Right renal pelvis (tissue), 4 donors: ENCODE measurements at regions not wholly inside any gene's neighbourhood (a gene's known extent, or its start where the extent isn't known, plus 50 kb on each side); places are given as distances from the start of the nearest gene placed in this dataset.
"Not testable (repeated sequence)": the region's sequence is repeated elsewhere in the genome, so short reads cannot be mapped to it uniquely, and the experiment has no call there.

Source experiments
- DNase-seq, 4 donors: peaks; one replicate each; pipeline ENCODE4 v3.0.0-alpha.2; 2013; ENCODE audit warnings: low read depth in 4 of 4, low spot score in 3 of 4, missing footprints in 1 of 4

DNA sequence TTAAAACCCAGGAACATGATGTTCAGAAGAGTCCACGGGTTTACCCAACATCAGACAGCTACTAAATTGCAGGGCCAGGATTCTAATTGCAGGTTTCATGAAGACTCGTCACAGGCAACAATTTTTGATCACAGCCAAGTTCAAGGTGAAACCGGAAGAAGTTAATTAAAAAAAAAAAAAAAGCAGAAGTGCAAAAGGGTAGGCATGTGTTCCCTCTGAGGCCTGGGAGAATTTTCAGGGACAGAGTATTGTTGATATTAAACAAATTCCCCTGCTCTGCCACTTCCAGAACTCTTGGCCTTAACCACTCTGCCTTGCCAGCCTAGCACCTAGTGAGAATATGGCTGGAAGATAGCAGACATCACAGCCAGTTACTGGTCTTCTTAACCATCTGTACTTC, 99.4 kb upstream of the TRIB2 start:
- DNase-seq, result no peak

DNA sequence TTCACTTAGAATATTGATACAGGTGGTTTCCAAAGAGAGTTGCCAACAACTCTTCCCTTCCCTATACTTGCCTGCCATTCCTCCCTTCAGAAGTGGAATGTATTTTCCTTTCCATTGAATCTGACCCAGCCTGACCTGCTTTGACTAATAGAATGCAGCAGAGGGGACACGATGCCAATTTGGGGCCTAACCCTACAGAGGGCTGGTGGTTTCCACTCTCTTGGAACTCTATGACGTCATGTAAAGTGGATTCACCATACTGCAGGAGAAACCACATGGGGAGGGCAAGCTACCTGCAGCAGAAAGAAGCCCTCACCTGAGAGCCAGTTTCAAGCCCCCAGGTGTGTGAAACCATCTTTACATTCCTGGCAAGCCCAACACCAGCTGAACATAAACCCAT, 98.9 kb upstream of the TRIB2 start:
- DNase-seq, result no peak

DNA sequence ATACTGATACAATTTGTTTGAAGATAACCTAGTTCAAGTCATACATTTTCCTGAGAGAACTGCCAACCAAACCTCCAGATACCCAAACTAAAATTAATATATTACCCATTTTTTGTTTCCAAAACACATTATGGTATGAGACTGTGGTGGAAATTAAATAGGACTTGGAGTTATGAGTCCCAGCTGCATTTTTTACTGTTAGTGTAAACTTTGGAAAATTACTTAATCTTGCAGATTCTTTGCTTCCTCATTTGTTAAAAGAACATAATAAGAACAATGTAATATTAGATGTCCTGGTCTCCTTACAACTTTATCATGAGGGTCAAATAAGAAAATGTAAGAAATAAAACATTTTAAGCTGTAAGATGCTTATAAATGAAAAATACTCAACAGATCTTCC, 98.2 kb upstream of the TRIB2 start:
- DNase-seq, result no peak

DNA sequence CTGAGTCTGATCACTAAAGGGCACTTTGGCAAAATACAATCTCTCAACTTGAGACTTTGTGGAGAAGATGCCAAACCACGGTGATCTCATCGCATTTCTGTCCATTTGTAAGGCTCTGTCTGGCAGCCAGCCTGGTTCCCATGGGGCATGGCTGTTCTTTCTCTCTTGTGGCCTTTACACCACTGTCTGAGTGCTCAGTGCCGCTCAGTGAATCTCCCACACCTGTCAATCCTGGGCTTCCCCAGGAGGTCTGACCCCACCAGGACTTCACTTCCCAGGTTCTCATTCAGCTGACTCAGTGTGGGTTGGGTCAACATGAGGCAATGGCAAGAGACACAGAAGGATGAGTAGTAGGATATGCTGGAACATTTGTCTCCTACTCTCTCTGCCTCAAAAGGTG, 96.8 kb upstream of the TRIB2 start:
- no peak for DNase-seq

DNA sequence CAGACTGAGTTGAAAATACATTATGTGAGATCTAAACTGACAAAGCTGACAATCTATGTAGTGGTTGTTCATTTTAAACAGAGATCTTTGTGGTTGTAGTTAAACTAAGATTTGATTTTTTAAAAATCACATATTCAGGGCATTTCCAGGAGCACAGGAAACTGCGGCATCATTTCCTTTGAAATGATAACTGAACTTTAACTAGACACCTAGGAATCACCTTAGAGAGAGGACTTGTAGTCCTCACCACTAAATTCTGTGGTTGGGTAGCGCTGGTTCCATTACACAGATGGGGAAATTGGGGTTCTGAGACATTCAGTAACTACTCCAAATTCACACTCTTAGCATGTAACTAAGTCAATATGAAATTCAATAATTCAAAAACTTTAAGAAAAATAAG, 96.0 kb upstream of the TRIB2 start:
- no peak for DNase-seq

DNA sequence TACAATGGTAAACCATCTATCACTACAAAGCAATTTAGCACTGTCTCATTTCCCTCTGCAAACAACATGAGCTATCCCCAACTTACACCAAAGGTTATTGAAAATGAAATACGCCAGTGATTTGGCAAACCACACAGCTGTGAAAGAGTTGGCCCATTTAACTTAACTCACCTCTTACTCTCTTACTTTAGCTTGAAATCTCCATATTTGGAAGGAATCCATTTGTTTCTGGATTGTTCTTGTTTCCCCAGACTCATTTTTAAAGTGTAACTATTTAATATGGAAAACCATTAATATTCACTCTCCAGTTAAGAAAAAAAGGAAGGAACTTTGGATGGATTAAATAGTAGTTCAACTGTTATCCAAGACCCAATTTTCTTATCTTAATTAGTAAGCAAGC, 93.7 kb upstream of the TRIB2 start:
- no peak for DNase-seq

DNA sequence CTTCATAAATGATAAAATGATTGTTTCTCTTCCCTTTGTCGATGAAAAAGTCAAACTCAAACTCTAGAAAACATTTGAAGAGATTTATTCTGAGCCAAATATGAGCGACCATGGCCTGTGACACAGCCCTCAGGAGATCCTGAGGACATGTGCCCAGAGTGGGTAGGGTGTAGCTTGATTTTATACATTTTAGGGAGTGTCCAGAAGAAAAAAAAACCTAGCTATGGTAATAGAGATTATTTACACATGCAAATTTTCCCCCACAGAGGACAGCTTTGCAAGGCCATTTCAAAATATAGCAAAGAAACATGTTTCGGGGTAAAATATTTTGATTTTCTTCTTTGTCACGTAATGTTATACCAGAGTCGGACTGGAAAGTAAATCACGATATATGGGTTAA, 92.4 kb upstream of the TRIB2 start:
- no peak for DNase-seq

DNA sequence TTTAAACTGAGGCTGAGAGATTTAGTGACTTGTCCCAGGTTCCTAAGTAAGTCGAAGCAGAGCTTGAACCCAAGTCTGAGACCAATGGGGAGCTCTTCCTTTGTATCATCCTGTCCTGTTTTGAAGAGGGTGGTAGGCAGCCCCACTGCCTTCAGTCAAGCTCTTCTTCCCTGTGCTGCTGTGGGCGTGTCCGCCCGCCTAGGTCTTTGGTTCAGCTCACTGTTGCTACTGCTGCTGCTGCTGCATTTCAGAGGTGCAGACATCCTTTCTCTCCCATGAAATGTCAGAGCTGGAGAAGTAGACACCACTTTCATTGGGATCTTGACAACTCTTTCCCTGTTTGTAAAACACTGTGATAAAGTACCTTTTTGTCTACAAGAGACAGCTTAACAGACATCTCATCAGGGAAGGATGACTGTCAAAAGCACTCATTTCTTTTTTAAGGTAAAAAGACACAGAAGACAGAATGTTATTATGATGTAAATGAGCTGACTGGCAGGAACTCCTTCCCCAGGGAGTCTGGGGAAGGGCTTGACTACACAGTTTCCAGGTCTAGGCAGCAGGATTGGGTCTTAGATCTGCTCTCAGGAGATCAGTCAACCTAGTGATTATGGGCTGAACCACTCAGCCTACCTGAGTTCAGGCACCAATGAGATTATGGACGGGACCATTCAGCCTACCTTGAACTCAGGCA, 91.7 kb upstream of the TRIB2 start:
- no peak for DNase-seq

DNA sequence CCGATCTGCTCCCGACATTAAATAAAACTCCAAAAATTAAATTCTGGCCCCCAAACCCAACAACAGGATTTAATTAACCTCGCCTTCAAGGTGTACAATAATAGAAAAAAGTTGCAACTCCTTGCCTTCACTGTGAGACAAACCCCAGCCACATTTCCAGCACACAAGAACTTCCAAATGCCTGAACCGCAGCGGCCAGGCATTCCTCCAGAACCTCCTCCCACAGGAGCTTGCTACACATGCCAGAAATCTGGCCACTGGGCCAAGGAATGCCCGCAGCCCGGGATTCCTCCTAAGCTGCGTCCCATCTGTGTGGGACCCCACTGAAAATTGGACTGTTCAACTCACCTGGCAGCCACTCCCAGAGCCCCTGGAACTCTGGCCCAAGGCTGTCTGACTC, 88.2 kb upstream of the TRIB2 start:
- DNase-seq, result not testable (repeated sequence)

DNA sequence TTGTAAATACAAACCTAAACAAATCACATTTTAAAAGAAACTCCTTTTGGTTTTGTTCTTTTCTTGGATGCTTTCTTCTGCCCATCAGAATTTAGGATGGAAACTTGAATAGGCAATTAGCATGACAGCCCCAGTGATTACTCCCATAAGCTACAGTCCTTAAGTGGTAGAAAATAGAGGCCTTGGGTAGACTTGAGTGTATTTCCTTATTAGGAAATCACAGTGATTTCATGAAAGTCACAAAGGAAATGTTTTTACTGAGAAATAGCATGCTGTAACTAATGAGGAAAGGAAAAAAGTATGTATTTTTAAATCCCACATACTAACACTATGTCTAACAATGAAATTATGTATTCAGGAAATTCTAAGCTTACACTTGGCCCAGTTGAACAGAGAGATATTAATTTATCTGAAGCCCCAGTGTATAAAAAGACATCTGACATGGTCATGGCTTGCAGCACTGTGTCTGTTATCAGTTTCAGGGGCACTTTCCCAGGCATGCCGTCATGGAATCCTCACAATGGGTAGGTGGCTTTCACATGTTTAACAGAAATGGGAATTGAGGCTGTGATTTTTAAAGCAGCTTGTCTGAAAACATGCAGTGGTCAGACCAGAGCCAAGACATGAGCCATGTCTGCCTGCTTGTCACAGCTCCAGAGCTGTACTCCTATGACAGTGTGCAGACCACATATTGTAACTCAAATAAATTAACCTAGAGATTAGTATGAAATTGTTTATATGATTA, 79.7 kb upstream of the TRIB2 start:
- no peak for DNase-seq

DNA sequence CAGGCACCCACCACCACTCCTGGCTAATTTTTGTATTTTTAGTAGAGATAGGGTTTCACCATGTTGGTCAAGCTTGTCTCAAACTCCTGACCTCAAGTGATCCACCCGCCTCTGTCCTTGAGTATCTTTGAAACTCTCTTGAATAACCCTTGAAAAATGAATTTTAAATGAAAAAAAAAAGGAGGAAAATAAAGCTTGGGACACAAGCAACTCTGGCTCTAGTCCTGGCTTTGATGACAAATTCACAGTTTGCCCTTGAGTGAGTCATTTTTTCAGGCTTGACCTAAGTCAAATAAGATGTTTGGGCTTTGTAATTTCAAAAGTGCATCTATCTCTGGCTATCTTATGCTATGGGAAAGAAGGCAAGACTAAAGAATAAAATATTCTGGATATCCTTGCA, 79.0 kb upstream of the TRIB2 start:
- DNase-seq, result no peak

DNA sequence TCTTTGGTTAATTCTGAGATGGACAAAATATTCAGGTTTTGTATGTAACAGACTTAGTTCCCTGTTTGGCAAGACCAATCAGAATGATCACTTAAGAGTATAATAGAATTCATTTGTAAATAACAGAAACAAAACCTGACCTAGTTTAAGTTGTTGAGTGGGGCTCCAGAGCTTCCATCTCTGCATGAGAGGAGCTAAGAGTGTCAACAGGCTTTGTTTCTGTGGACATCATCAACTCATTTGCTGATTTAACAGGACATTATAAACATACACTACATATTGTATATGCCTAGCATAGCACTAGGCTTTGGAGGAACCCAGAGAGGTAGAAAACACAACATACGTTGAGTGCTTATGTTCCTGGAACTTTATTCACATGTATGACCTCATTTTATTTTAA, 75.3 kb upstream of the TRIB2 start:
- DNase-seq, result no peak

DNA sequence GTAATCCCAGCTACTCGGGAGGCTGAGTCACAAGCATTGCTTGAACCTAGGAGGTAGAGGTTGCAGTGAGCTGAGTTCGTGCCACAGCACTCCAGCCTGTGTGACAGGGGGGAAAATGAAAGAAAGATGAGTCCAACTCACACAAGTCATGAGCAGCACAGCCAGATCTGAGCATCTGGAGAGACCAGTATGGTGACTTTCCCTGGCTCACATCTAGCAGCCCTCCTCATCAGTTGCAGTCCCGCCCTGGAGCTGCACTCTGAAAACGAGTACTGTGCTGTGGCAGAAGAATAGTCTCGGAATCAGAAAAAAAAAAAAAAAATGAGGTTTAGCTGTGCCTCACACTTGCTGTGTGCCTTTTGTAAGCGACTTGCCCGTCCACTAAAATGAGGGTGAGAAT, 74.4 kb upstream of the TRIB2 start:
- no peak for DNase-seq

DNA sequence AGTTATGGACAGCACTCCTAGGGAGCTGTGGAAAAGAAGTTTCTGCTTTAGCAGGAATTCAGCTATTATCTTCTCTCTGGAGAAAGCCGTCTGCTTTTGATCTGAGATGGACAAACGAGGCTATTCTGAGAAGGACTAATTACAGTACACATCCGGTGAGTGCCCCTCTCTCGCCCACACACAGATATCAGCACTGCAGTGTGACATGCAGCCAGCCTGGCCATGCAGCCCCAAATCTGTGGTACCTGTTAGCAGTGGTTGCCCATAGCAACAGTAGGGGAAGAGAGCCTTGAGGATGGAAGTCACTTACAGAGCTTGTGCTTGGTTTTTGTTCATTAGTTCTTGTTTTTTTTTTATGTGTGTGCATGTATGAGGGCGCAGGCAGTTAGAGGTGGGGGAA, 73.9 kb upstream of the TRIB2 start:
- DNase-seq, result no peak

DNA sequence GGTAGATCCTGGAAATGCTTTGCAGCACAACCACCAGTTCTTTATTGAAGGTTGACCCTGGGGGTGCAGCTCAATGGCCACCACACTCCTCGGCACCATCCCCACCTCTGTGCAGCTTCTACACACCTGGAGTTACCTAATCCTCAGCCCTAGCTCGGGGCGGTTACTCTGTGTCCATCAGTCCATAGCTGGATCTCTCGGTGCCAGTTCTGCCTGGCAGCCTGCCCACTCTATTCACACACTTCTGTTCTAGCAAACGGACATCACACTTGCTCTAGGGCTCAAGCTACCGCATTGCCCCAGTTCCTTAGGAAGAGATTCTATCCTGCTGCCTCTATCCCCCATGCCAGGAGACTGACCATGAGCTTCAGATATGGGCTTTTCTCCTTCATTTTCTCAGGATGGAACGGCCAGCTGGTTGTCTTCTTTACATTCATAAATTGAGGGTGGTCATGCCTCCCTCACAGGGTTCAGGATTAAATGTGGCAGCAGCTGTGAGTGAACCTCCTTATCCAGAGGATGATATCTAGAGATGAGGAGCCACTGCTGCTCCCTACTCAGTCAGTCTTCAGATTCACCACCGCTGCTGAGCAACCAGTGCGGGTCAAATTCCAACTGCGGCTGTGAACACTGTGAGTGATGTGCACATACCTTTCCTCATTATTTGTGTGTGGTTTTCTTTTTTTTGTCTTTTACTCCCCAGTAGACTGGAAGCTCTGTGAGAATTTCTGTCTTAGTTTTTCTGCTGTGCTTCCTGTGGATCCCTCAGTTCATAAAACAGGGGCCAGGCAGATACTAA, 66.9 kb upstream of the TRIB2 start:
- DNase-seq, result no peak

DNA sequence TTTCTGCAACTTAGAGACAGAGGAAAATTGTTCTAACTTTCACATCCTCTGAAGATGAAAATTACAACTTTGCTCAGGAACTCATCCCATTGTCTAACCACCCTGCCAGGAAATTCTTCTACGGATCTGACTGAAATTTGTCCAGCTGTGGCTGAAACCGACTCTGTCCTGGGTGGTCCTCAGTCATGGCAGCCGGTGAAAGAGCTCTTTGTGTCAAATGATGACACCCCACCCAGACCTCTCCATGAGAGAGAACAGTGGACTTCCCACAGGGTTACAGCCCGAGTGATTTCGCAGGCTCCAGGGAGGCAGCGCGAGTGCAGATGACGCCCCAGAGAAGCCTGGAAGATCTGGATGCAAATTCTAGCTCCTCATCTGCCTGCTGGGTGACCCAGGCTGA, 65.1 kb upstream of the TRIB2 start:
- DNase-seq, result no peak

DNA sequence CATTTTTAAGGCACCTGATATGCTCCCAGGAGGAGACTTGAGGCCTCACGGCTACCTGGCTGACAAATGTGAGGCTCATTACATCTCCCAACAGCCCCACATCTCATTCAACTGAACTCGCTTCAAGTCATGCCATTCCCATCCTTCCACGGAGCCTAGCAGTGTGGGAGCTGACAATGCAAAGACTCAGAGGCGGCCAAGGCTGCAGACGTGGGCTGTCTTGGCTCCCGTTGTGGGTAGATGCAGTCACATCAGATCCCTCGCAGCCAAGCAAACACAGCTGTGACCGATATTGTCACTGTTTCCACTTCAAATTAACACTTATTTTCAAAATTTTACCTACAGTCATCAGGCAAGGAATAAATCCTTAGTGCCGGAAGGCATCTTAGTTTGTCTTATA, 64.0 kb upstream of the TRIB2 start:
- DNase-seq, result no peak

DNA sequence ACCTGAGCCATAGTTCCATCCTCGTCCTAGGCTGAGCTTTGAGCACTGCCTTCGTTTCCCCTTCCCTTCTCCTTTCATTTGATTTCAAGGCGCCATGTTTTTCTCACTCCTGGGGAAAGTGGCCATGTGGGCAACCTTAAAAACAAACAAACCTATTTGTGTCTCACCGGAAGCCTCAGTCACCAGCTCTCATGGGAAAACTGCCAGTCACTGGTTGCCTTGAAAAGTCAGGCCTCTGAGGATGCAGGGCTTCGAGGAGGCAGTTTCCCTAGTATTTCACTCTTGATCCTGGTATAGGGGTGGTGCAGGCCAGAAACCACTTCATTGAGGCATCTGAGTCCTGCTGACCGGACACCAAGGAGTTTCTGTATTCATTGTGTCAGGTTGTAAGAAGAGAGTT, 59.2 kb upstream of the TRIB2 start:
- no peak for DNase-seq

DNA sequence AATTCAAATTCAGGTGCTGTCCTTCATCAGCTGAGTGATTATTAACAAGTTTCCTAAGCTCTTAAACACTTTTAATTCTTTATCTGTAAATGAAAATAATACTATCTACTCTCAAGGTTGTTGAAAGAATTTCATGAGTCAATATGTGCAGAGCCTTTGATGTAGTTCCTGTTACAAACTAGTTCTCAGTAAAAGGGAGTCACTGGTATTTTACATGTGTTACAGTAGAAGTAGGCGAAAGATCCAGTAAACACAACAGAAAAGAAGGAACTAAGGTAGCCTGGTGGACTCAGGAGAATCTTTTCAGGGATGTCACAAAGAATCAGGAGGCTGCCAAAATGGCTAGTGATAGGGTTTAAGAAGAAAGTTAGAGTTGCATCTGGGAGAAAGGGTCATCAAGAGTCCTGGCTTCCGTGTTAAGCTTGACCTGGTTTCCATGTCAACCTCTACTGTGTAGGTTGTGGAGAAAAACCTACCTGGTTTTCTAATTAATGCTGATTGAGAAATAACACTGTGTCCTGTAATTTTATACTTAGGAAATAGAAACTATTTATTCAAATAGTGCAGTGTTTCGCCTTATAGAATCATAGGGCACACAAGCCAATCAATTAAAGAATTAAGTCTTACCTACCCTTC, 58.3 kb upstream of the TRIB2 start:
- DNase-seq, result no peak

DNA sequence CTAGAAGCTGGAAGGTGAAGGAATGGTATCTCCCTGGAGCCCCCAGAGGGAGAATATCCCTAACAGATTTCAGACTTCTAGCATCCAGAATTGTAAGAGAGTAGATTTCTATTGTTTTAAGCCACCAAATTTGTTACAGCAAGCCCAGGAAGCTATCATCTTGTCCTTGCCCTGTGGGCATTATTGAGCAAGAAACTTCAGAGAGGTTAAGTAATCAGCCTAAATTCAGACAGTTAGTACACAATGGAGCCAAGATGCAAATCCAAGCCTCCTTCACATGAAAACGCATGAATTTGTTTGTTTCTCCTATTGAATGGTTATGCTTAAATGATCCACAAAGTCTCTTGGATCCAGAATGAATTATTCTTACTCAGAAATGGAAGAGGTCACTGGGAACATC, 55.2 kb upstream of the TRIB2 start:
- no peak for DNase-seq

DNA sequence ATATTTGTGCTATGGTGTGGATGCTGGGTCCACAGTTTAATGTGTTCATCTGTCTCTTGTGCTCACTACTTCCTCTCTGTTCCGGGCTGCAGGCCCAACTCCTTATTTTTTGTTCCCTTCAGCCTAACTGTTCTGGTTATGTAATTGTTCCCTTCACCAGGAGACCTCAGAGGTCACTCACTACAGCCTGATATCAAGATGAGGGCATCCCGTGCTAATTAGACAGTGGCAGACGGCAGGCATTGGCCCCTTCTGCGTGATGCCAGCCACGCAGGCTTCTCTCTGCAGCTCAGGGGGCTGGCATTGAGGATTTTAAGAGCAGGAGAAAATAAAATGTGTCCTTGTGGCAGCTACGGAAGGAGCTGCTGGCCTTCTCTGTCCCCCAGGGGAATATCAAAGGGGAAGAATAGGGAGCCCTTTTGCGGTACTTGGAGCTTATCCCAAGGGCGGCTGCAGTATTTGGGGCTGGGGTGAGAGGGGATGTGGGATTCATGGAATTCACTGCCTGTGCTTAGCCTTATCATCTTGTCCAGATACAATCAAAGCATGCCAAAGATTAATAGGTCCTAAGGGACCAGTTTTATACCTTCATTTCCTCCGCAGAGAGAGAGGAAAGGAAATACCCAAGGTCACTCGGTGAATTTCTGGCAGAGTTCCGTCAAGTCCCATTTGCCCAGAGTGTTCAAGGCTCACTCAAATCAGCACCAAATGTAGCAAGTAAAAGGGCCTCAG, 53.3 kb upstream of the TRIB2 start:
- no peak for DNase-seq
